HepG2 (cell line): ENCODE measurements at regions not wholly inside any gene's neighbourhood (a gene's known extent, or its start where the extent isn't known, plus 50 kb on each side); places are given as distances from the start of the nearest gene placed in this dataset.

Experiments
- ATAC-seq: fragments of 200-7000 bp; cut with Tn5 transposase; 3 replicates; pipeline ENCODE4 v1.9.1; 2020; ENCODE audit warnings: mild to moderate bottlenecking, moderate library complexity
- BruUV-seq: library from RNA; stranded (reverse); fragments of 400-500 nt; replicated peaks from 2 replicates; lab custom pipeline; 2021; lab: Mats Ljungman, UMichigan
- CTCF ChIA-PET: fragments of 300-600 bp; formaldehyde crosslinking; extraction: SDS; loops from one replicate; lab custom pipeline; 2021; ENCODE audit warnings: low total read pairs, inconsistent platforms, low intra/inter-chr PET ratio; lab: Yijun Ruan, JAX
- POLR2A ChIA-PET: fragments of 350-600 bp; sonication (Branson Sonifier 250); formaldehyde crosslinking; loops from one replicate; lab custom pipeline; 2020; ENCODE audit warnings: antibody characterized with exemption, inconsistent platforms; lab: Yijun Ruan, JAX
- DNase-seq: peaks from one replicate; pipeline ENCODE4 v3.0.0-alpha.2; 2015; ENCODE audit warnings: low spot score
- FAIRE-seq: peaks from 3 replicates; lab custom pipeline; 2011; peaks lifted over from hg19 to GRCh38; lab: Jason Lieb, UNC
- H2AFZ ChIP-seq: one replicate; pipeline ENCODE4 v1.6.1; 2011; ENCODE audit warnings: low read length, inconsistent platforms
- H3K27ac ChIP-seq: fragments of 300-600 bp; 3 replicates; pipeline ENCODE4 v1.8.0; 2011; ENCODE audit warnings: mixed run types, mild to moderate bottlenecking, mixed read lengths, low read length, inconsistent platforms; ENCODE audit not compliant: insufficient read depth; ENCODE audit errors: extremely low read length
- H3K27me3 ChIP-seq, 2 experiments: fragments of 200-600 bp in 1 of 2; 2 replicates in 1 of 2; 3 replicates in 1 of 2; pipeline versions ENCODE4 v1.6.0 to v1.8.0; 2011; ENCODE audit warnings: low read length in 2 of 2, mild to moderate bottlenecking in 2 of 2, moderate library complexity in 2 of 2, inconsistent platforms in 1 of 2; ENCODE audit not compliant: insufficient read depth in 2 of 2, control insufficient read depth in 1 of 2
- H3K36me3 ChIP-seq, 2 experiments: fragments of 200-600 bp in 1 of 2; replicated peaks in 1 of 2; 2 replicates in 1 of 2; 3 replicates in 1 of 2; pipeline versions ENCODE4 v1.5.1 to v1.8.0; 2011; ENCODE audit warnings: low read length in 2 of 2, inconsistent platforms in 1 of 2; ENCODE audit not compliant: insufficient read depth in 2 of 2, control insufficient read depth in 1 of 2
- H3K4me1 ChIP-seq: 2 replicates; pipeline ENCODE4 v1.5.1; 2012; ENCODE audit warnings: low read length, inconsistent platforms; ENCODE audit not compliant: insufficient read depth
- H3K4me2 ChIP-seq: 2 replicates; pipeline ENCODE4 v1.6.0; 2011; ENCODE audit warnings: low read depth, low read length, inconsistent platforms
- H3K4me3 ChIP-seq, 3 experiments: fragments of 200-600 bp in 1 of 3; sonication (generic), shearing (Covaris generic) in 1 of 3; replicated peaks in 1 of 3; 2 replicates each; pipeline ENCODE4 v1.5.1; 2011 to 2016; ENCODE audit warnings: low read length in 3 of 3, inconsistent platforms in 2 of 3, low read depth in 2 of 3, mild to moderate bottlenecking in 2 of 3, control low read depth in 1 of 3, mixed read lengths in 1 of 3; ENCODE audit not compliant: insufficient read depth in 1 of 3
- H3K79me2 ChIP-seq: one replicate; pipeline ENCODE4 v1.6.1; 2011; ENCODE audit warnings: low read length, inconsistent platforms; ENCODE audit not compliant: insufficient read depth
- H3K9ac ChIP-seq: 2 replicates; pipeline ENCODE4 v1.6.0; 2011; ENCODE audit warnings: mild to moderate bottlenecking, low read depth, low read length, inconsistent platforms; ENCODE audit not compliant: insufficient read depth
- H3K9me3 ChIP-seq: 2 replicates; pipeline ENCODE4 v1.5.1; 2012; ENCODE audit warnings: mild to moderate bottlenecking, low read length
- H4K20me1 ChIP-seq: 2 replicates; pipeline ENCODE4 v1.6.0; 2011; ENCODE audit warnings: inconsistent platforms, mild to moderate bottlenecking, low read length, moderate library complexity; ENCODE audit not compliant: insufficient read depth
- FOXO4 ChIP-seq: sonication (generic); formaldehyde crosslinking; conservative IDR thresholded peaks from 2 replicates; pipeline ENCODE4 v1.8.1; 2023; ENCODE audit warnings: missing genetic modification reagents
- NFKB2 ChIP-seq: sonication (generic); formaldehyde crosslinking; IDR thresholded peaks from 2 replicates; pipeline ENCODE4 v1.4.0; 2020; ENCODE audit warnings: missing genetic modification reagents, borderline replicate concordance
- PCBP2 ChIP-seq: fragments of 200-400 bp; formaldehyde crosslinking; optimal IDR thresholded peaks from 2 replicates; pipeline ENCODE3; 2018; ENCODE audit warnings: low read length, low read depth; ENCODE audit not compliant: poor library complexity, severe bottlenecking
- RCOR2 ChIP-seq: IDR thresholded peaks from 2 replicates; pipeline ENCODE4 v1.6.1; 2016; ENCODE audit warnings: missing biosample characterization, missing genetic modification reagents
- RXRB ChIP-seq: IDR thresholded peaks from 2 replicates; pipeline ENCODE4 v1.6.1; 2016; ENCODE audit warnings: borderline replicate concordance, missing genetic modification reagents, missing compliant biosample characterization
- ZBTB10 ChIP-seq: sonication (generic); formaldehyde crosslinking; IDR thresholded peaks from 2 replicates; pipeline ENCODE4 v1.4.0; 2020; ENCODE audit warnings: missing genetic modification reagents, borderline replicate concordance
- ZNF143 ChIP-seq: sonication (generic); formaldehyde crosslinking; IDR thresholded peaks from 2 replicates; pipeline ENCODE4 v1.4.0; 2020; ENCODE audit warnings: missing genetic modification reagents
- ZNF329 ChIP-seq: sonication (generic); formaldehyde crosslinking; IDR thresholded peaks from 2 replicates; pipeline ENCODE4 v1.9.0; 2021; ENCODE audit warnings: low read depth, mild to moderate bottlenecking, missing genetic modification reagents
- ZNF513 ChIP-seq: sonication (generic); formaldehyde crosslinking; conservative IDR thresholded peaks from 2 replicates; pipeline ENCODE4 v1.5.0; 2020; ENCODE audit warnings: missing genetic modification reagents
- ZNF546 ChIP-seq: sonication (generic); formaldehyde crosslinking; conservative IDR thresholded peaks from 2 replicates; pipeline ENCODE4 v1.8.1; 2023; ENCODE audit warnings: mild to moderate bottlenecking, missing genetic modification reagents
- ZNF550 ChIP-seq: sonication (generic); formaldehyde crosslinking; IDR thresholded peaks from 2 replicates; pipeline ENCODE4 v1.4.0; 2020; ENCODE audit warnings: mild to moderate bottlenecking, missing genetic modification reagents, borderline replicate concordance
- WGBS: methylation state at CpG from one replicate; pipeline ENCODE4 v1.1.6; 2017; ENCODE audit warnings: low lambda C conversion rate; 5-methylcytosine and 5-hydroxymethylcytosine counted together
- in situ Hi-C: cut with HindIII; loops from 2 replicates; pipeline ENCODE4 v1.10.0; 2017; ENCODE audit warnings: low pct_unique_long_range_greater_than_20kb; ENCODE audit not compliant: extremely low pct_ligation_motif_present
- intact Hi-C: fragments of 100-400 bp; cut with micrococcal nuclease; formaldehyde crosslinking; loops from one replicate; pipeline ENCODE4 v1.10.0; 2022; ENCODE audit not compliant: unreplicated experiment

DNA sequence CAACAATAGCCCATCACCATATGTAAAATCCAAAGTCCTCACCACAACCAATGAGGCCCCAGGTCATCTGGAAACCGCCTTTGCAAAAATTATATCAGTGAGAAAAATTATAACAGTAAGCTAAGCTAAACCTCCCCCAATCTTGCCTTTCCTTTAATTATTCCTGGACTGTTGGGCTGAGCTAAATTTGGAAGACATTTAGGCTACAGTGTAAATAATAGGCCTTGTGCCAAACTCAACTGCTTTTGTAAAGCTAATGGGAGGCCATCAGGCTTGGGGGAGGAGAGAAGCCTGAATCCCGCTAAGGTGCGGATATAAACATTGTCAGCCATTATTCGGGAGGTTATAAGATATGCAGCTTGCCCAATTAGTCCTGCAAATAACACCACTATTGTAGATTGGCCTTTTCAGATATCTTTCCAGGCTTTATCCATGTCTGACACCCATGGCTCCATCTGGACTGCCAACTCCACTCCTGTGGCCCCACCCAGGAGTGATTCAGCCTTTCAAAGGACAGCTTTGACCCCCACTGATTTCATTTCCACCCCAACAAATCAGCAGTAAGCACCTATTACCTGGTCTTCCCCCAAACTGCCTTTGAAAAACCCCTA is 53.0 kb upstream of the CA12 start:
- H3K27ac ChIP-seq: no peak overlapping the region
- in situ Hi-C loops: no loop called here
- H3K4me3 ChIP-seq: no peak overlapping the region
- no TSS peak for BruUV-seq
- FAIRE-seq: no peak
- no peaks in the 10 kb centered on the region for H4K20me1 ChIP-seq
- ATAC-seq: no peak
- TF ChIP-seq RCOR2 (CRISPR knock-in tag) (no peak), NFKB2 (CRISPR knock-in tag) (no peak), ZNF329 (no peak)
- H3K9me3 ChIP-seq: no peaks in the 10 kb centered on the region
- H3K27me3 ChIP-seq: peaks cover 0 to 29% of the 10 kb centered on the region in 2 experiments; a peak in 2 of 5 replicates
- ChIA-PET CTCF (no interaction called here), POLR2A (no interaction called here)
- no peak overlapping the region for H3K4me2 ChIP-seq
- H3K9ac ChIP-seq: no peak overlapping the region
- no peaks in the 10 kb centered on the region for H3K79me2 ChIP-seq
- DNase-seq: no peak
- WGBS: 33% methylated on average over 4 of the region's 4 CpGs
- no peak overlapping the region for H2AFZ ChIP-seq
- no peaks in the 10 kb centered on the region for H3K36me3 ChIP-seq
- peaks cover 27% of the 10 kb centered on the region for H3K4me1 ChIP-seq
- intact Hi-C loops: no loop called here

DNA sequence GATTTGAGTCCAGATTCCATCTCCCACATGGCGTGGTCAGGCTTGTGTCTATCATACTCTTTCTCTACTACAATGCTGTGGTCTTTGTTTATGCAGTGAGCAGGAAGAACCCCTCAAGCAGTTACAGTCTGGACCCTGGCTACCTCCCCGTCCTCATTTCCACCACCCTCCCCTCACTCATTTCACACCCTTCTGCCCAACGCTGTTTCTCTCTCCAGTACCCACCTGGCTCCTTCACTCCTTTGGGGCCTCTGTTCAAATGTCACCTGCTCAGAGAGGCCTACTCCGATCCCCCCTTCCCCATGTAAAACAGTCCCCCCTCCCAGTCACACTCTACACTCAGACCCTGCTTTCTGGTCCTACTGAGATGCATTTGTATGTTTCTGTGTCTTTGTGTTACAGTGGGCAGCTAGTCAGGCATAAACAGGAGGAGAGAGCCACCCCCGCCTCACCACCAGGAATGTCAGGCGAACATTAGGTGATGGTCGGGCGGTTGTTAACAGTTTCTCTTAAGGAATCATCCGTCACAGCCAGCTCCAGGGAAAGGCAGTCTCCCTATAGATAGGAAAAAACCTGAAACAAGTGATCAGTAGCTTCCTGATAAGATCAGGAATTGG is 53.7 kb upstream of the CA12 start:
- Histone ChIP-seq H2AFZ (no peak overlapping the region), H3K4me1 (peaks cover 27% of the 10 kb centered on the region), H3K36me3 (no peaks in the 10 kb centered on the region), H3K27me3 (peaks cover 0 to 31% of the 10 kb centered on the region in 2 experiments; a peak in 3 of 5 replicates), H3K9ac (no peak overlapping the region), H3K4me3 (no peak overlapping the region), H3K79me2 (no peaks in the 10 kb centered on the region), H3K27ac (no peak overlapping the region), H3K4me2 (no peak overlapping the region), H3K9me3 (no peaks in the 10 kb centered on the region), H4K20me1 (no peaks in the 10 kb centered on the region)
- ATAC-seq (no peak), DNase-seq (no peak), FAIRE-seq (no peak)
- no TSS peak for BruUV-seq
- 77% methylated on average over 9 of the region's 9 CpGs for WGBS
- CTCF ChIA-PET: no interaction called here
- POLR2A ChIA-PET: no interaction called here
- intact Hi-C loops: no loop called here
- in situ Hi-C loops: no loop called here
- TF ChIP-seq ZNF143 (CRISPR knock-in tag) (no peak), FOXO4 (no peak), ZNF513 (CRISPR knock-in tag) (no peak), ZNF550 (CRISPR knock-in tag) (no peak), ZNF546 (CRISPR knock-in tag) (no peak), ZBTB10 (CRISPR knock-in tag) (no peak), RXRB (CRISPR knock-in tag) (no peak), PCBP2 (no peak)
